ENCODE measurements at regions not wholly inside any gene's neighbourhood (a gene's known extent, or its start where the extent isn't known, plus 50 kb on each side); places are given as distances from the start of the nearest gene placed in this dataset.

DNA sequence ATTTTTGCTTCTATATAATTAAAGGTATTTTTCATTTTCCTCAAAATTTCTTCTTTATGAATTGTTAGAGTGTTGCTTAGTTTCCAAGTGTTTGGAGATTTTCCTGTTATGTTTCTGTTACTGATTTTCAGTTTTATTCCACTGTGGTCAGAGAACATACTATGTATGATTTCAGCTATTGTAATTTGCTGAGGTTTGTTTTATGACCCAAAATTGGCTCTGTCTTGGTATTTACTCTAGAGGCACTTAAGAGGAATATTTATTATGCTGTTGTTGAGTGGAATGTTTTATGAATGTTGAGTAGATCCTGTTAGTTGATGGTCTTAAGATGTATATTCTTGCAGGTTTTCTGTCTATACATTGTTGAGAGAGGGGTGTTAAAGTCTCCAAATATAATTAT, 263.5 kb downstream of the PABPC4L start:
- no peak for TF ChIP-seq POLR2AphosphoS5 (IDR thresholded peaks at IDR 0.05)
- TF ChIP-seq POLR2A (IDR thresholded peaks at IDR 0.05), result no peak
- no peak for TF ChIP-seq EP300 (IDR thresholded peaks at IDR 0.05)
- TF ChIP-seq, protein P1, sequence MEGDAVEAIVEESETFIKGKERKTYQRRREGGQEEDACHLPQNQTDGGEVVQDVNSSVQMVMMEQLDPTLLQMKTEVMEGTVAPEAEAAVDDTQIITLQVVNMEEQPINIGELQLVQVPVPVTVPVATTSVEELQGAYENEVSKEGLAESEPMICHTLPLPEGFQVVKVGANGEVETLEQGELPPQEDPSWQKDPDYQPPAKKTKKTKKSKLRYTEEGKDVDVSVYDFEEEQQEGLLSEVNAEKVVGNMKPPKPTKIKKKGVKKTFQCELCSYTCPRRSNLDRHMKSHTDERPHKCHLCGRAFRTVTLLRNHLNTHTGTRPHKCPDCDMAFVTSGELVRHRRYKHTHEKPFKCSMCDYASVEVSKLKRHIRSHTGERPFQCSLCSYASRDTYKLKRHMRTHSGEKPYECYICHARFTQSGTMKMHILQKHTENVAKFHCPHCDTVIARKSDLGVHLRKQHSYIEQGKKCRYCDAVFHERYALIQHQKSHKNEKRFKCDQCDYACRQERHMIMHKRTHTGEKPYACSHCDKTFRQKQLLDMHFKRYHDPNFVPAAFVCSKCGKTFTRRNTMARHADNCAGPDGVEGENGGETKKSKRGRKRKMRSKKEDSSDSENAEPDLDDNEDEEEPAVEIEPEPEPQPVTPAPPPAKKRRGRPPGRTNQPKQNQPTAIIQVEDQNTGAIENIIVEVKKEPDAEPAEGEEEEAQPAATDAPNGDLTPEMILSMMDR (IDR thresholded peaks at IDR 0.05), result no peak
- Histone ChIP-seq H3K27ac (no peak overlapping the region), H3K27me3 (no peaks in the 10 kb centered on the region), H3K4me3 (no peak overlapping the region), H3K4me1 (no peaks in the 10 kb centered on the region), H3K36me3 (no peaks in the 10 kb centered on the region), H3K9me3 (peaks cover 0 to 4% (median 0%) of the 10 kb centered on the region in 4 donors)
- intact Hi-C loops (cut with DNase I; ENCODE audit: low total_unique reads), result no loop called here
- DNase-seq, result no peak

DNA sequence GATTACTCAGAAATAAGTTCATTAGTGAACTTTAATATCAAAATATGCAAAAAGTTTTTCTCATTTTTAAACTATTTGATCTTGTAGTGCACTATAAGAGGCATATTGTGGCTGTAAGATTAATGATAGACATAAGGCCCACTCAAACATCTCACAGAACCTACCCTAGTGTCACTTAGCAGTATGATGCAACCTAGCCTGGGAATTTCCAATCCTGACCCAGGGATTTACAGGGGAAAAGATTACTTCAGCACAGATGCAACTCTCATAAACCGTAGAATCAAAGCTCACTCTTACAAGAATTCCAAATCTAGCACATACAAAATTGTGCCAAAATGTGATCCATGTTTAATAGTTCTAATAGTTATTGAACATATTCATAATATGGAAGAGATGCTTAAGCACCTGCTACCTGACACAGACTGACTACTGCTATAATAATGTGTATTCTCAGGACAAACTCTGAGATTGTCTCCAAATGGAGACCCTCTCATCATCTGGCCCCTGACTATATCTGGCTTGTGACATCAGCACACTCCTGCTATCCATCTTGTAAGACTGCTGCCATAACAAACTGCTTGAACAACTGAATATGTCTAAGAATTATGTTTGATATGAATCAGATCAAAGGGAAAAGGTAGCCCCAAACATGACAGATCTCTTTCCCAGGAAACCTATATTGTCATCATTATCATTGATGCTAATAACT, 271.9 kb downstream of the PABPC4L start:
- Histone ChIP-seq H3K4me1 (no peaks in the 10 kb centered on the region), H3K27me3 (no peaks in the 10 kb centered on the region), H3K9me3 (no peaks in the 10 kb centered on the region), H3K36me3 (no peaks in the 10 kb centered on the region), H3K4me3 (no peak overlapping the region), H3K27ac (no peak overlapping the region)
- TF ChIP-seq POLR2AphosphoS5 (IDR thresholded peaks at IDR 0.05) (no peak), POLR2A (IDR thresholded peaks at IDR 0.05) (no peak), EP300 (IDR thresholded peaks at IDR 0.05) (no peak)
- TF ChIP-seq, protein P1 (IDR thresholded peaks at IDR 0.05), result no peak
- WGBS, 5 donors, result 76 to 94% (median 83%) methylated on average over 1 of the region's 1 CpG
- DNase-seq, result no peak
- intact Hi-C loops (cut with DNase I; ENCODE audit: low total_unique reads), result no loop called here

DNA sequence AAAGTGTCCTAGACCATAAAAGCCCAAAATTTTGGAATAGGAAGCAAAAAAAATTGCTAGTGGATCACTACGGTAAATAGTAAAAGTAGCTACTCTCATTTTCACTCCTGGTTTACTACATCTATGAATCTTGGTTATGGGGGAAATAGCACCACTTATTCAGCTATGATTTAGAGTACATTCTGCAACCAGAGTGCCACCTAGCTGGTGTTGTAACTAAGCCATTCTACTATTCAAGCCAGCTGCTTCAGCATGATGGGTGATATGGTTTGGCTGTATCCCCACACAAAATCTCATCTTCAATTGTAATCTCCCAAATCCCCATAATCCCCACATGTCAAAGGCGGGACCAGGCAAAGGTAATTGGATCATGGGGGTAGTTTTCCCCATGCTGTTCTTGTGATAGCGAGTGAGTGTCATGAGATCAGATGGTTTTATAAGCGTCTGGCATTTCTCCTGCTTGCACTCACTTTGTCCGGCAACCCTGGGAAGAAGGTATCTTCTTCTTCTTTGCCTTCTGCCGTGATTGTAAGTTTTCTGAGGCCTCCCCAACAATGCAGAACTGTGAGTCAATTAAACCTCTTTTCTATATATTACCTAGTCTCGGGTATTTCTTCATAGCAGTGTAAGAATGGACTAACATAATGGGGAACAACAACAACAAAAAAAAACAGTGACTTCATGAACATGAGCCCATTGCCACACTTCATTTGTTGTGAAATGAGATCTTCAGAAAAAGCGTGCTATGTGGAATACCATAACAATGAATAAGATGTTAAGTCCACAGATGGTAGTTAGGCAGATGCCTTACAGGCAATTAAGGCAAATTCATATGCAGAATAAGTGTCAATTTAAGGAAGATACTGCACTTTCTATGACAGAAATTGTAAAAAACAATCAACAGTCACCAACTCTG, 280.1 kb downstream of the PABPC4L start:
- TF ChIP-seq POLR2A (IDR thresholded peaks at IDR 0.05) (no peak), EP300 (IDR thresholded peaks at IDR 0.05) (no peak), POLR2AphosphoS5 (IDR thresholded peaks at IDR 0.05) (no peak)
- TF ChIP-seq, protein P1 (IDR thresholded peaks at IDR 0.05), result no peak
- no peak overlapping the region for H3K27ac ChIP-seq
- WGBS, 5 donors, result 78 to 86% (median 83%) methylated on average over 8 of the region's 8 CpGs
- H3K4me1 ChIP-seq, result no peaks in the 10 kb centered on the region
- DNase-seq, result no peak
- H3K36me3 ChIP-seq, result no peaks in the 10 kb centered on the region
- intact Hi-C loops (cut with DNase I; ENCODE audit: low total_unique reads), result no loop called here
- no peaks in the 10 kb centered on the region for H3K27me3 ChIP-seq
- H3K4me3 ChIP-seq, result no peak overlapping the region
- peaks cover 0 to 5% (median 0%) of the 10 kb centered on the region in 4 donors for H3K9me3 ChIP-seq

GRCh38 chr4:133920236-133920635, 281.4 kb downstream of the PABPC4L start:
- intact Hi-C loops (cut with DNase I; ENCODE audit: low total_unique reads), result no loop called here
- DNase-seq, result no peak
- 78 to 91% (median 86%) methylated on average over 2 of the region's 2 CpGs for WGBS, 5 donors
- Histone ChIP-seq H3K36me3 (no peaks in the 10 kb centered on the region), H3K27ac (no peak overlapping the region), H3K4me1 (no peaks in the 10 kb centered on the region), H3K27me3 (no peaks in the 10 kb centered on the region), H3K9me3 (peaks cover 0 to 5% (median 0%) of the 10 kb centered on the region in 4 donors), H3K4me3 (no peak overlapping the region)
- TF ChIP-seq, protein P1 (IDR thresholded peaks at IDR 0.05), result no peak
- TF ChIP-seq POLR2A (IDR thresholded peaks at IDR 0.05), result no peak
